ENCODE measurements at regions not wholly inside any gene's neighbourhood (a gene's known extent, or its start where the extent isn't known, plus 50 kb on each side); places are given as distances from the start of the nearest gene placed in this dataset.
"Not testable (repeated sequence)": the region's sequence is repeated elsewhere in the genome, so short reads cannot be mapped to it uniquely, and the experiment has no call there.

DNA sequence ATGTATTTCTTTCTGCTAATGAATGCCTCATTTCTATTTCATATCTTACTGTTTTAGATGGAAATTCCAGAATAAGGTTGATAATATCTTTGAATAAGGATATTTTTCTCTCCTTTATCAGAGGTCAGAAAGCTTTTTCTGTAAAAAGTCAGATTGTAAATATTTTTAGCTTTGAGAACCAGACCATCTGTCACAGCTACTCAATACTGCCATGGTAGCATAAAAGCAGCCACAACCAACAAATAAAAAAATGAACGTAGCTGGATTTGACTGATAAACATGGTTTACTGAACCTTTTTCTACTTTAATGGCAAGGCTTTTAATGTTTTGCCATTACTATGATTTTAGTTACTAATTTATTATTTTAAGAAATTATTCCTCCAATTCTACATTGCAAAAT lies 217.4 kb upstream of the COX10 start:
- DNase-seq (ENCODE audit: low read depth, low spot score) (no peak), ATAC-seq (no peak)
- in situ Hi-C loops (cut with HindIII; ENCODE audit: low pct_unique_long_range_greater_than_20kb, low sequenced_read_pairs) (no loop called here), intact Hi-C loops (cut with micrococcal nuclease; ENCODE audit: unreplicated experiment) (no loop called here)
- H3K4me1 ChIP-seq (ENCODE audit: control insufficient read depth, insufficient read depth, low read length), result no peaks in the 10 kb centered on the region
- no peaks in the 10 kb centered on the region for H3K27me3 ChIP-seq (ENCODE audit: control insufficient read depth, insufficient read depth, low read length)
- no peaks in the 10 kb centered on the region for H3K9me3 ChIP-seq (ENCODE audit: control insufficient read depth, insufficient read depth, low read depth, low read length)
- BruUV-seq (replicated peaks), result no TSS peak
- TF ChIP-seq TCF7L2 (IDR thresholded peaks at IDR 0.05; ENCODE audit: low read depth, low read length) (no peak), CTCF (IDR thresholded peaks at IDR 0.05) (no peak), REST (IDR thresholded peaks at IDR 0.05; ENCODE audit: insufficient read depth in 1 of 2, low read depth in 2 of 2, low read length in 1 of 2) (no peak), SIN3A (IDR thresholded peaks at IDR 0.05; ENCODE audit: borderline replicate concordance, insufficient read depth, low read depth, low read length) (no peak), POLR2AphosphoS5 (IDR thresholded peaks at IDR 0.05; ENCODE audit: low read depth, low read length) (no peak)
- no peaks in the 10 kb centered on the region for H3K36me3 ChIP-seq (ENCODE audit: control insufficient read depth, insufficient read depth, low read length)
- CTCF ChIA-PET, result no interaction called here
- no peak overlapping the region for H3K4me3 ChIP-seq (ENCODE audit: low read depth in 2 of 2, low read length in 2 of 2)
- no peak overlapping the region for H3K27ac ChIP-seq (ENCODE audit: low read length)
- POLR2A ChIA-PET, result no interaction called here

DNA sequence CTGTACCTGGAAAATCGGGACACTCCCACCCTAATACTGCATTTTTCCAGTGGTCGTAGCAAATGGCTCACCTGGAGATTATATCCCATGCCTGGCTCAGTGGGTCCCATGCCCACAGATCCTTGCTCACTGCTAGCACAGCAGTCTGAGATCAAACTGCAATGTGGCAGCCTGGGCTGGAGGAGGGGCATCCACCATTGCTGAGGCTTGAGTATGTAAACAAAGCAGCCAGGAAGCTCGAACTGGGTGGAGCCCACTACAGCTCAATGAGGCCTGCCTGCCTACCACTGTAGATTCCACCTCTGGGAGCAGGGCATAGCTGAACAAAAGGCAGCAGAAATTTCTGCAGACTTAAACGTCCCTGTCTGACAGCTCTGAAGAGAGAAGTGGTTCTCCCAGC lies 213.6 kb upstream of the COX10 start:
- H3K9me3 ChIP-seq (ENCODE audit: control insufficient read depth, insufficient read depth, low read depth, low read length); POLR2A ChIA-PET; BruUV-seq (replicated peaks); intact Hi-C loops (cut with micrococcal nuclease; ENCODE audit: unreplicated experiment); in situ Hi-C loops (cut with HindIII; ENCODE audit: low pct_unique_long_range_greater_than_20kb, low sequenced_read_pairs); H3K27me3 ChIP-seq (ENCODE audit: control insufficient read depth, insufficient read depth, low read length); H3K36me3 ChIP-seq (ENCODE audit: control insufficient read depth, insufficient read depth, low read length); H3K4me3 ChIP-seq (ENCODE audit: low read depth in 2 of 2, low read length in 2 of 2); ATAC-seq; H3K4me1 ChIP-seq (ENCODE audit: control insufficient read depth, insufficient read depth, low read length); CTCF ChIA-PET; H3K27ac ChIP-seq (ENCODE audit: low read length); DNase-seq (ENCODE audit: low read depth, low spot score): not testable (repeated sequence)

- no peaks in the 10 kb centered on the region for H3K36me3 ChIP-seq (ENCODE audit: control insufficient read depth, insufficient read depth, low read length)
- ATAC-seq (no peak), DNase-seq (ENCODE audit: low read depth, low spot score) (no peak)
- no peaks in the 10 kb centered on the region for H3K4me1 ChIP-seq (ENCODE audit: control insufficient read depth, insufficient read depth, low read length)
- no TSS peak for BruUV-seq (replicated peaks)
- POLR2A ChIA-PET, result no interaction called here
- CTCF ChIA-PET, result no interaction called here
- no peaks in the 10 kb centered on the region for H3K9me3 ChIP-seq (ENCODE audit: control insufficient read depth, insufficient read depth, low read depth, low read length)
- in situ Hi-C loops (cut with HindIII; ENCODE audit: low pct_unique_long_range_greater_than_20kb, low sequenced_read_pairs), result no loop called here
- intact Hi-C loops (cut with micrococcal nuclease; ENCODE audit: unreplicated experiment), result no loop called here
- no peaks in the 10 kb centered on the region for H3K27me3 ChIP-seq (ENCODE audit: control insufficient read depth, insufficient read depth, low read length)
- TF ChIP-seq REST (IDR thresholded peaks at IDR 0.05; ENCODE audit: insufficient read depth in 1 of 2, low read depth in 2 of 2, low read length in 1 of 2), result no peak
- TF ChIP-seq SIN3A (IDR thresholded peaks at IDR 0.05; ENCODE audit: borderline replicate concordance, insufficient read depth, low read depth, low read length), result no peak
- no peak for TF ChIP-seq TCF7L2 (IDR thresholded peaks at IDR 0.05; ENCODE audit: low read depth, low read length)
- TF ChIP-seq CTCF (IDR thresholded peaks at IDR 0.05), result no peak
- H3K27ac ChIP-seq (ENCODE audit: low read length), result no peak overlapping the region
- no peak overlapping the region for H3K4me3 ChIP-seq (ENCODE audit: low read depth in 2 of 2, low read length in 2 of 2)
These were observed 207.0 kb upstream of the COX10 start for GRCh38 chr17:13862346-13862745.
